Osteocyte (in vitro differentiated cells): ENCODE measurements at regions not wholly inside any gene's neighbourhood (a gene's known extent, or its start where the extent isn't known, plus 50 kb on each side); places are given as distances from the start of the nearest gene placed in this dataset.
"Not testable (repeated sequence)": the region's sequence is repeated elsewhere in the genome, so short reads cannot be mapped to it uniquely, and the experiment has no call there.

Source experiments
- DNase-seq: peaks from one replicate; pipeline ENCODE4 v3.0.0; 2021; ENCODE audit warnings: mixed read lengths; ENCODE audit not compliant: unreplicated experiment; ENCODE audit errors: extremely low spot score
- H3K27ac Mint-ChIP-seq: one replicate; pipeline ENCODE4 v1.8.0; 2021; ENCODE audit warnings: mild to moderate bottlenecking, mixed read lengths; ENCODE audit not compliant: unreplicated experiment
- H3K27me3 Mint-ChIP-seq: one replicate; pipeline ENCODE4 v1.8.0; 2021; ENCODE audit warnings: mixed read lengths; ENCODE audit not compliant: unreplicated experiment
- H3K36me3 Mint-ChIP-seq: one replicate; pipeline ENCODE4 v1.8.0; 2021; ENCODE audit warnings: mixed read lengths; ENCODE audit not compliant: unreplicated experiment
- H3K4me1 Mint-ChIP-seq: one replicate; pipeline ENCODE4 v1.8.0; 2021; ENCODE audit warnings: mixed read lengths; ENCODE audit not compliant: unreplicated experiment
- H3K4me3 Mint-ChIP-seq: one replicate; pipeline ENCODE4 v1.8.0; 2021; ENCODE audit warnings: mild to moderate bottlenecking, moderate library complexity, mixed read lengths; ENCODE audit not compliant: unreplicated experiment
- H3K9me3 Mint-ChIP-seq: one replicate; pipeline ENCODE4 v1.8.0; 2021; ENCODE audit warnings: mixed read lengths; ENCODE audit not compliant: unreplicated experiment
- CTCF ChIP-seq: fragments of 200-600 bp; sonication (generic); IDR thresholded peaks from 2 replicates; pipeline ENCODE4 v1.5.0; 2021; ENCODE audit warnings: antibody characterized with exemption, mild to moderate bottlenecking, moderate library complexity

DNA sequence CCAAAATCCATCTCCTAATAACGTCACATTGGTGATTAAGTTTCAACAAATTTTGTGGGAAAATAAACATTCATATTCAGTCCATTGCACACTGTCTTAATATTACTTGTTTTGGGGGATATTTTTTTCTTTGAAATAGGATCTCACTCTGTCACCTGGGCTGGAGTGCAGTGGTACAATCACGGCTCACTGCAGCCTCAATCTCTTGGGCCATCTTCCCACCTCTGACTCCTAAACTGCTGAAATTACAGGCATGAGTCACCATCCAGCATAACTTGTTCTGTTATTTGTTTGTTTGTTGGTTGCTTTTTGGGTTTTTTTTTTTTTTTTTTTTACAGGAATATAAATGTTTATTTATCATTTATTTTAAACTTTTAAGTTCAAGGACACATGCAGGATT is 556.1 kb upstream of the SLITRK6 start:
- Mint-ChIP-seq H3K9me3 (no peaks in the 10 kb centered on the region), H3K36me3 (no peaks in the 10 kb centered on the region), H3K27ac (no peak overlapping the region), H3K27me3 (peaks cover 4% of the 10 kb centered on the region), H3K4me3 (no peak overlapping the region), H3K4me1 (no peaks in the 10 kb centered on the region)
- no peak for TF ChIP-seq CTCF
- DNase-seq: no peak

DNA sequence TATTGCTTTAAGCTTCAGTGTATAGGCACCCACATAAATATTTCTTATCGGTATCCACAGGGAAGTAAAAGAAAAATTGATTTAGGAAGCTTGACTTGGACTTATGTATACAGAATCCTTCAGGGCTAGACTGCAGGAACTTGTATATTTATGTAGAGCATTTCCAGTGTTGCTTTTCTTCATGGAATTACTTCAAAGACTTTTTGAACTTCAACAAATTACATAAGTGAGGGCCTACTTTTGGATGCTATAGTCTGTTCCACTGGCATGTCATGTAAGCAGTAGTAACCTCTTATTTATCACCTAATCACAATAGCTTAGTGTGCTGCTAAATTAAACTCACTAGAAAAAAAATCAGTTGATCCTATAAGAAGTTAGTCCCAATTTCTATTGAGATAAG is 557.9 kb upstream of the SLITRK6 start:
- no peak for DNase-seq
- Mint-ChIP-seq H3K4me3 (no peak overlapping the region), H3K36me3 (no peaks in the 10 kb centered on the region), H3K9me3 (no peaks in the 10 kb centered on the region), H3K4me1 (no peaks in the 10 kb centered on the region), H3K27me3 (peaks cover under 1% of the 10 kb centered on the region), H3K27ac (no peak overlapping the region)
- TF ChIP-seq CTCF: no peak

DNA sequence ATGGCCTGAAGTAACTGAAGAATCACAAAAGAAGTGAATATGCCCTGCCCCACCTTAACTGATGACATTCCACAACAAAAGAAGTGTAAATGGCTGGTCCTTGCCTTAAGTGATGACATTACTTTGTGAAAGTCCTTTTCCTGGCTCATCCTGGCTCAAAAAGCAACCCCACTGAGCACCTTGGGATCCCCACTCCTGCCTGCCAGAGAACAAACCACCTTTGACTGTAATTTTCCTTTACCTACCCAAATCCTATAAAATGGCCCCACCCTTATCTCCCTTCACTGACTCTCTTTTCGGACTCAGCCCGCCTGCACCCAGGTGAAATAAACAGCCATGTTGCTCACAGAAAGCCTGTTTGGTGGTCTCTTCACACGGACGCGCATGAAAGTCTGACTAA is 564.5 kb upstream of the SLITRK6 start:
- not testable (repeated sequence) for H3K36me3 Mint-ChIP-seq, H3K9me3 Mint-ChIP-seq, H3K4me3 Mint-ChIP-seq

GRCh38 chr13:86368924-86369323 is 569.7 kb upstream of the SLITRK6 start:
- no peaks in the 10 kb centered on the region for H3K4me1 Mint-ChIP-seq
- H3K9me3 Mint-ChIP-seq: peaks cover 4% of the 10 kb centered on the region
- H3K27me3 Mint-ChIP-seq: peaks cover 3% of the 10 kb centered on the region
- no peak overlapping the region for H3K27ac Mint-ChIP-seq
- H3K36me3 Mint-ChIP-seq: no peaks in the 10 kb centered on the region
- DNase-seq: no peak
- H3K4me3 Mint-ChIP-seq: no peak overlapping the region
- TF ChIP-seq CTCF: no peak

More for the DNA sequence above, 564.5 kb upstream of the SLITRK6 start:
- not testable (repeated sequence) for H3K27ac Mint-ChIP-seq, H3K4me1 Mint-ChIP-seq, H3K27me3 Mint-ChIP-seq, DNase-seq

DNA sequence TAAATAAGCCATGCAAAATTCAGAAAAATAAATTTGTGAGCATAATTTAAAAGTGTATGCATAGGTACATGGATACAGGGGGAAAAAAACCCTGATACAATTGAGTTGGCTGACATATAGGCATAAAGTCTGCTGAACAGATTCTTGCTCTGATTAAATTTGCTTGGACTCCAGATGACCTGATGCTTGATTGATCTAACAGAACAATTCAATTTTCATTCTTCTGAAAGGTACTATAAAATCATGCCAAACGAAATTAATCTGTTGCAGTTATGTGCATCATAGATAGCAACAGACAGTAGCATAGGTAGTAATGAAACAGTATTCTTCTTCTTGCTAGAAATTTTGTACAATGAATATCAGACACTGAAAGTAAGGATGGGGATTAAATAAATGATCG is 578.2 kb upstream of the SLITRK6 start:
- TF ChIP-seq CTCF: no peak
- Mint-ChIP-seq H3K36me3 (no peaks in the 10 kb centered on the region), H3K4me1 (no peaks in the 10 kb centered on the region)

DNA sequence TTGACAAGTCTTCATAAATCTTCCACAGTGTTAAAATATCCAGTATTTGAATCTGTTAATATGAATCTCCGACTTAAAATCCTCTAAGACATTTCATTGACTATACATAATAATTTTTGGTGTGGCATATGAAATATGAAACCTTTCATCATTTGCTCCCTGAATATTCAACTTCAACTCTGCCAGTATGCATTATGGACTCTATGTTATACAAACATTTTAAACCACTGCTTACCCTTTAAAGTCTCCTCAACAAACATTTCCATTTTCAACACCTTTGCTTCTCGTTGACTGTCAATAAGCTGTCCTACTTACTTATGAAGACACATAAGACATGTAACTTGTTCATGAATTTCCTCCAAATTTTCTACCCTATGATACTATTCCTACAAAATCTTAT is 579.4 kb upstream of the SLITRK6 start:
- no peaks in the 10 kb centered on the region for H3K4me1 Mint-ChIP-seq
- H3K36me3 Mint-ChIP-seq: no peaks in the 10 kb centered on the region
- no peak for DNase-seq
- H3K27ac Mint-ChIP-seq: no peak overlapping the region
- TF ChIP-seq CTCF: no peak
- H3K9me3 Mint-ChIP-seq: no peaks in the 10 kb centered on the region
- H3K4me3 Mint-ChIP-seq: no peak overlapping the region
- H3K27me3 Mint-ChIP-seq: no peaks in the 10 kb centered on the region

More for the DNA sequence above, 578.2 kb upstream of the SLITRK6 start:
- no peaks in the 10 kb centered on the region for H3K9me3 Mint-ChIP-seq
- no peak overlapping the region for H3K27ac Mint-ChIP-seq
- no peak for DNase-seq
- no peaks in the 10 kb centered on the region for H3K27me3 Mint-ChIP-seq
- H3K4me3 Mint-ChIP-seq: no peak overlapping the region
